Ovary (tissue), 7 donors: ENCODE measurements at regions not wholly inside any gene's neighbourhood (a gene's known extent, or its start where the extent isn't known, plus 50 kb on each side); places are given as distances from the start of the nearest gene placed in this dataset.
A peak's percentile ranks its signal among the peaks of the same experiment; 100 is the strongest.

Experiments
- DNase-seq, 5 donors: peaks; one replicate each; pipeline ENCODE4 v3.0.0-alpha.2; 2019 to 2020
- H3K27ac ChIP-seq, 2 donors: fragments of 200-600 bp; one replicate each; pipeline versions ENCODE4 v1.5.1 to v1.8.0; 2019 to 2022
- H3K27me3 ChIP-seq: fragments of 200-600 bp; one replicate; pipeline ENCODE4 v1.8.0; 2022
- H3K36me3 ChIP-seq: fragments of 200-600 bp; sonication (generic); one replicate; pipeline ENCODE4 v1.5.1; 2019
- H3K4me1 ChIP-seq: one replicate; pipeline ENCODE4 v1.8.1; 2013; ENCODE audit warnings: mild to moderate bottlenecking, moderate library complexity; ENCODE audit not compliant: insufficient read depth
- H3K4me3 ChIP-seq: fragments of 200-600 bp; sonication (generic); one replicate; pipeline ENCODE4 v1.5.1; 2017
- H3K9me3 ChIP-seq, 2 donors: fragments of 200-600 bp in 1 of 2; sonication (generic) in 1 of 2; one replicate each; pipeline versions ENCODE4 v1.5.1 to v1.8.1; 2013 to 2019; ENCODE audit warnings: mild to moderate bottlenecking in 1 of 2, moderate library complexity in 1 of 2
- EP300 ChIP-seq: sonication (generic); formaldehyde crosslinking; IDR thresholded peaks from one replicate; pipeline ENCODE4 v1.6.1; 2017; ENCODE audit warnings: antibody characterized with exemption
- POLR2A ChIP-seq: fragments of 450-650 bp; IDR thresholded peaks from one replicate; pipeline ENCODE4 v1.6.1; 2017; ENCODE audit warnings: antibody characterized with exemption, mild to moderate bottlenecking, moderate library complexity
- WGBS, 3 donors: extraction: QIAGEN DNeasy Blood & Tissue Kit in 1 of 3; methylation state at CpG; one replicate each; pipeline versions ENCODE4 v1.1.5 to v1.1.7; 2013 to 2017; 5-methylcytosine and 5-hydroxymethylcytosine counted together
- intact Hi-C, 4 donors: fragments of 100-400 bp; cut with DNase I; formaldehyde crosslinking; loops; one replicate each; pipeline versions ENCODE4 v1.11.0 to v1.15.1; 2022 to 2023
- TF ChIP-seq, protein P1 (sequence below), 3 donors: fragments of 450-650 bp in 2 of 3; fragments of 200-600 bp in 1 of 3; IDR thresholded peaks; one replicate each; pipeline versions ENCODE4 v1.5.1 to v1.8.0; 2016 to 2022; ENCODE audit warnings: antibody characterized with exemption in 3 of 3, mild to moderate bottlenecking in 1 of 3
- donor health status: DM: no; HTN: no; CAD: no; lungs with moderate emphysema.
- donor health status: DM: no; HTN: no; CAD: no.
- donor health status: Bipolar disorder and iron deficiency.
- donor health status: DM: no; HTN: no; CAD: no.
- donor health status: DM: yes; HTN: yes; CAD: no.

DNA sequence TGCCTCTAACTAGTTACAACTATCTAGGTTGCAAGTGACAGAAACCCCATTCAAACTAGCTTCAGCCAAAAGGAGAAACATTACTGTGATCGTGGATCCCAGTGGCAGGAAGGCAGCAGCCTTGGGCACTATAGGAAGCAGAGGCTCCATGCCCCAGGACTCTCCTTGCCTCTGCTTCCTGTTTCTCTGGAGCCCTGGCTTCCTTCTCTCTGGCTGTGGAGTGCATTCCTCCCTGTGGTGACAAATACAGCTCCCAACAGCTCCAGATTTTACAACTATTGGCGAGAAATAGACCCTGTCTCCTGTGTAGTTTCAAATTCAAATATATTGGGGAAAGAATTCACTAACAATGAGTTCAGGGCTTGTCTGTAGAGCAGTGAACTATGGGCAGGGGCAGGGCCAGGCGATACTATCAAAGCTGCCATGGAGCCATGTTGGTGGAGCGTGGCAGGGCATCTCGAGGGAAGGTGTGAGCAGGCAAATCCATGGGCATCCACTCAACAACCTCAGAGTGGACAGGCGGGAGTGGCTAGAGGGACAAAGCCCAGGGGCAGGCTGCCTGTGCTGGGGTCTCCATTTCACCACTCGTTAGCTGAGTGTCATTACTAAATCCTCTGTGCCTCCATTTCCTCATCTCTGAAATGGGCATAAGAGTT, 189.5 kb downstream of the ERCC6L2 start:
- Histone ChIP-seq H3K27ac (no peak overlapping the region), H3K36me3 (no peaks in the 10 kb centered on the region), H3K9me3 (no peaks in the 10 kb centered on the region), H3K4me1 (peaks cover 16% of the 10 kb centered on the region), H3K4me3 (no peak overlapping the region), H3K27me3 (no peaks in the 10 kb centered on the region)
- WGBS, 3 donors: 90 to 96% (median 96%) methylated on average over 7 of the region's 7 CpGs
- no peak for DNase-seq
- intact Hi-C loops: loop anchor here in 1 of 4 donors (5.0 kb wide), 1 partner anchor 152 kb away; no protein-coding TSS in a partner anchor
- no peak for TF ChIP-seq EP300

DNA sequence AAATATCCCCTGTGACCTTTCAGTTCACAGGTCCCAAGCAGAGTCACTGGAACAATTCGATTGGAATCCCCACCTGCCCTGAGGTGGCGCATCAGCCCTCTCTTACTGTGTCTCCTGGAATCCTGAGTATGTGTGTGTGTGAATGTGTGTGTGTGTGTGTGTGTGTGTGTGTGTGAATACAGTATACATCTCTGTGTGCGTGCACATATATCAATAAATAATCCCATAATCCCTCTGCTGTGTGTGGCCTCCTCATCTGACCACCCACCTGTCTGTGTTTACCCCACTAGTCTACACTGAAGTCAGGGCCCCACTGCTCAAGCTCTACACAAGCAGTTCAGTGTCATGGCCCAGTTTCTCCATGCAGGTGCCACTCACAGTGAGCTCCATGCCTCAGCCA, 187.4 kb downstream of the ERCC6L2 start:
- intact Hi-C loops: no loop called here
- Histone ChIP-seq H3K27ac (no peak overlapping the region), H3K27me3 (no peaks in the 10 kb centered on the region), H3K9me3 (no peaks in the 10 kb centered on the region), H3K36me3 (no peaks in the 10 kb centered on the region), H3K4me3 (no peak overlapping the region), H3K4me1 (peaks cover 10% of the 10 kb centered on the region)
- WGBS, 3 donors: 90 to 100% (median 93%) methylated on average over 3 of the region's 3 CpGs
- TF ChIP-seq EP300 (no peak), POLR2A (no peak)
- TF ChIP-seq, protein P1, sequence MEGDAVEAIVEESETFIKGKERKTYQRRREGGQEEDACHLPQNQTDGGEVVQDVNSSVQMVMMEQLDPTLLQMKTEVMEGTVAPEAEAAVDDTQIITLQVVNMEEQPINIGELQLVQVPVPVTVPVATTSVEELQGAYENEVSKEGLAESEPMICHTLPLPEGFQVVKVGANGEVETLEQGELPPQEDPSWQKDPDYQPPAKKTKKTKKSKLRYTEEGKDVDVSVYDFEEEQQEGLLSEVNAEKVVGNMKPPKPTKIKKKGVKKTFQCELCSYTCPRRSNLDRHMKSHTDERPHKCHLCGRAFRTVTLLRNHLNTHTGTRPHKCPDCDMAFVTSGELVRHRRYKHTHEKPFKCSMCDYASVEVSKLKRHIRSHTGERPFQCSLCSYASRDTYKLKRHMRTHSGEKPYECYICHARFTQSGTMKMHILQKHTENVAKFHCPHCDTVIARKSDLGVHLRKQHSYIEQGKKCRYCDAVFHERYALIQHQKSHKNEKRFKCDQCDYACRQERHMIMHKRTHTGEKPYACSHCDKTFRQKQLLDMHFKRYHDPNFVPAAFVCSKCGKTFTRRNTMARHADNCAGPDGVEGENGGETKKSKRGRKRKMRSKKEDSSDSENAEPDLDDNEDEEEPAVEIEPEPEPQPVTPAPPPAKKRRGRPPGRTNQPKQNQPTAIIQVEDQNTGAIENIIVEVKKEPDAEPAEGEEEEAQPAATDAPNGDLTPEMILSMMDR (IDR thresholded peaks at IDR 0.05): no peak
- DNase-seq: no peak

DNA sequence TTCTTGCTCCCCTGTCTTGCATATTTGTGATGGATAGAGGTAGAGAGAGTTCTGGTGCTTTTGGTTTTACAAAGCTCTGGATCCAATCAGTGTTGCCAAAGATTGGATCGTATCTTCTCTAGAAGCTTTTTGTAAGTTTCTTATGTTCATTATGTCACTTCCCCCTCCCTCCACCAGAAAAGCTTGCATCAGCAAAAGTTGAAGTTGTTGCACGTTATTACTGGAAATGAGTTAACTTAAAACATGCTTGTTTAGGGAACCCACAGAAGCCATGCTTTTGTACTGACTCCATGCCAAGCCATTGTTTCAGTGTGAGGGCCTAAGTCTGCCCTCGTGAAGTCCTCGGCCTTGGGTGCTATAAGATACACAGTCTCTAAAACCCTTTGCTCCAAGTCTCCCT, 186.5 kb downstream of the ERCC6L2 start:
- no peak for DNase-seq
- no peak overlapping the region for H3K4me3 ChIP-seq
- H3K27me3 ChIP-seq: no peaks in the 10 kb centered on the region
- WGBS, 3 donors: 43 to 63% (median 59%) methylated on average over 4 of the region's 4 CpGs
- H3K27ac ChIP-seq: no peak overlapping the region
- intact Hi-C loops: no loop called here
- H3K9me3 ChIP-seq: no peaks in the 10 kb centered on the region
- TF ChIP-seq, protein P1 (IDR thresholded peaks at IDR 0.05): no peak
- TF ChIP-seq POLR2A: no peak
- TF ChIP-seq EP300: no peak
- H3K4me1 ChIP-seq: peaks cover 5% of the 10 kb centered on the region
- no peaks in the 10 kb centered on the region for H3K36me3 ChIP-seq

DNA sequence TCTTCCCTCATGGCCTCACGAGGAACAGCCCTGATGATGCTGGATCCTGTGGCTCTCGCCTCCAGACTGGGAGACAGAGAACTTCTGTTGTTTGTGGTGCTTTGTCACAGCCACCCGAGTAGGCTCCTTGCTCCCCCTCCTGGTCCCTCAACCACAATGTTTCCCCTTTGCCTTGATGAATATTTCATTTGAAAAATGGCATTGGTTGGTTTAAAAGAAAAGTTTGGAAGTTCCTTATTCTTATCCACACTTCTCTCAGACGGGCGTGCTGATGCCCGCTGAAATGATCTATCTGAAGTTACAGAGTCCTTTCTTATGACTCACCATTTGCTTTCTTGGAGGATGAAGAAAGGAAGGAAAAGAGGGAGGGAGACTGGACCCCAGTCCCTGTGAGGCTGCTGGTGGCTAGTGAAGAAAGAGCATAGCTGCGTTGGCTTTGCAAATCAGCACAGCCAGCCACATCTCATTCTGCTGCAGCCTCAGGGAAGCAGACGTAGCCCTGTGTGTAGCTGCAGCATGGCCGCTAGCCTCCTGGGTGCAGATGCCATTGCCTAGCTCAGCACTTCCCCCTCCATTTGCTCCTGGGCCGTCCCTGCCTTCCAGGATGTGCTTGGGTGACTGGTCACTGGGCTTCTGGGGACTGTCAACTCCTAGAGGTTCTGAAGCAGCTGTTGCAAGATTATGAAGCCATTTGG, 185.9 kb downstream of the ERCC6L2 start:
- intact Hi-C loops: no loop called here
- Histone ChIP-seq H3K36me3 (no peaks in the 10 kb centered on the region), H3K4me3 (no peak overlapping the region), H3K9me3 (no peaks in the 10 kb centered on the region), H3K27me3 (no peaks in the 10 kb centered on the region), H3K27ac (no peak overlapping the region), H3K4me1 (peaks cover 1% of the 10 kb centered on the region)
- 38 to 49% (median 44%) methylated on average over 10 of the region's 10 CpGs for WGBS, 3 donors
- peak in 1 of 5 donors; percentile 44 for DNase-seq
- no peak for TF ChIP-seq EP300
- TF ChIP-seq, protein P1 (IDR thresholded peaks at IDR 0.05): no peak
- TF ChIP-seq POLR2A: no peak

DNA sequence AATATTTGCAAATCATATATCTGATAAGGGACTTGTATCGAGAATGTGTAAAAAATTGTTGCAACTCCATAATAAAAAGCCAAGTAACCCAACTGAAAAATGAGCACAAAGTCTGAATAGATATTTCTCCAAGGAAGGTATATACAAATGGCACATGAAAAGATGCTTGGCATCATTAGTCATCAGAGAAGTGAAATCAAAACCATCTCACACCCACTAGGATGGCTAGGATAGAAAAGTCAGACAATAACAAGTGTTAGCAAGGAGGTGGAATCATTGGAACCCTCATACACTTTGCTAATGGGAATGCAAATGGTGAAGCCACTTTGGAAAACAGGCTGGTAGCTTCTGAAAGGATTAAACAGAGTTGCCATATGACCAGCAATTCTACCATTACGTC, 182.7 kb downstream of the ERCC6L2 start:
- H3K36me3 ChIP-seq: no peaks in the 10 kb centered on the region
- 64 to 75% (median 74%) methylated on average over 2 of the region's 2 CpGs for WGBS, 3 donors
- no peaks in the 10 kb centered on the region for H3K9me3 ChIP-seq
- no peak overlapping the region for H3K4me3 ChIP-seq
- peaks cover 1% of the 10 kb centered on the region for H3K4me1 ChIP-seq
- no peak overlapping the region for H3K27ac ChIP-seq
- no peak for DNase-seq
- TF ChIP-seq POLR2A (no peak), EP300 (no peak)
- TF ChIP-seq, protein P1 (IDR thresholded peaks at IDR 0.05): no peak
- intact Hi-C loops: no loop called here
- no peaks in the 10 kb centered on the region for H3K27me3 ChIP-seq
